ENCODE measurements at regions not wholly inside any gene's neighbourhood (a gene's known extent, or its start where the extent isn't known, plus 50 kb on each side); places are given as distances from the start of the nearest gene placed in this dataset.
"Not testable (repeated sequence)": the region's sequence is repeated elsewhere in the genome, so short reads cannot be mapped to it uniquely, and the experiment has no call there.

DNA sequence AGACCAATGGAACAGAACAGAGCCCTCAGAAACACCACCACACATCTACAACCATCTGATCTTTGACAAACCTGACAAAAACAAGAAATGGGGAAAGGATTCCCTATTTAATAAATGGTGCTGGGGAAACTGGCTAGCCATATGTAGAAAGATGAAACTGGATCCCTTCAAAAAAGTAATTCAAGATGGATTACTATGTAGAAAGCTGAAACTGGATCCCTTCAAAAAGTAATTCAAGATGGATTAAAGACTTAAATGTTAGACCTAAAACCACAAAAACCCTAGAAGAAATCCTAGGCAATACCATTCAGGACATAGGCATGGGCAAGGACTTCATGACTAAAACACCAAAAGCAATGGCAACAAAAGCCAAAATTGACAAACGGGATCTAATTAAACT lies 221.6 kb upstream of the EDNRA start:
- DNase-seq, result not testable (repeated sequence)

DNA sequence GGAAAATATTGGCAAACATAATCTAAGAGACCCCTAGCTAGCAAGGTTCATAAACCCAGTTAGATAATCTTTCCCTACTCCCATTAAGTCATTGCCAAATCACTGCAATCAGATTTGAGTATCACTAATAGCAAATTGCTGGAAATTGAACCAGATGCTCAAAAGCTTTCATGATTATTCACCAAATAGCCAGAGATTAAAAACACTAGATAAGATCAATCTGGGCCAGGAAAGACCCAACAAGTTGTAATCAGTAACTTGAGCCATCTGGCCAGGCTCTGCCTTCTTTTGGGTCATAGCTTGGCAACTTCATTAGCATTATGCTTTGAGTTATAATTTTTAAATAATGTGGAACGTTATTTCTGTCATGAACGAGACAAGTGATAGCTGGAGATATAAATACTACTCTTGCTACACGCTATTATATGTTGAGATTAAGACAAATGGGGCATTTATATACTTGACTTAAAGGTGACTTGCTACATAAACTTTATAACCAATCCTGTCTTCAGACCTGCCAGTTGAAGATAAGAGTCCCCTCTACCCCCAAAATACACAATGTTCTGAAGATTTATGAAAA lies 196.6 kb upstream of the EDNRA start:
- DNase-seq, result no peak

DNA sequence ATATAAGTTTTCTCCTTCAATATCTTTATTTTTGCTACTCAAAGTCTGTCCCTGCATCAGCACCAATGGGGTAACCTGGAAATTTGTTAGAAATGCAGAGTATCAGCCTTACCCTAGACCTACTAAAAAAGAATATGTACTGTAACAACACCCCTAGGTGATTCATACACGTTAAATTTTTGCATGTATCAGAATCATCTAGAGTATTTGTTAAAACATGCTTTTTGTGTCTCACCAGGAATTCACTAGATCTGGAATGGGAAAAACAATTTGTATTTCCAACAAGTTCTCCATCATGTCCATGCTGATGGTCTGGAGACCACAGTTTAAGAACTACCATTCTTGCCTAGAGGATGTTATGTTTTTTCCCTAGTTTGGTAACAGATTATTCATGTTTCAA lies 196.0 kb upstream of the EDNRA start:
- DNase-seq, result no peak

DNA sequence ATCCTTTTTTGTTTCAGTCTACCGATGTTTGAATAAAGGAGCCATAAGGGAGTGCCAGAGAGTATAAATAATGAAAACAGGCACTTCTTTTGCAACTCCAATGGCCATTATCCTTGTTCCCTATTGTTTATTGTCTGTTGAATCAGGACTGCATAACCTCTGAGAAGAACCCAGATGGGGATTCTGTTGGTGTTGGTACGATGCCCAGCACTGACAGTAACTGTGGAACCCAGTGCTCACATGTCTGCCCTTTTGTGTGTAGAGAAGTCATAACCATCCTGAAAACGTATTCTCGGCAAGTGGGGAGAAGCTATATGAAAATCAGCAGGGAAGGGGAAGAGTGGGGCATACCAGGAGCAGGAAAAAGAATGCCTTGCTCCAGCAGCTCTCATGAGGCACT lies 195.1 kb upstream of the EDNRA start:
- no peak for DNase-seq

DNA sequence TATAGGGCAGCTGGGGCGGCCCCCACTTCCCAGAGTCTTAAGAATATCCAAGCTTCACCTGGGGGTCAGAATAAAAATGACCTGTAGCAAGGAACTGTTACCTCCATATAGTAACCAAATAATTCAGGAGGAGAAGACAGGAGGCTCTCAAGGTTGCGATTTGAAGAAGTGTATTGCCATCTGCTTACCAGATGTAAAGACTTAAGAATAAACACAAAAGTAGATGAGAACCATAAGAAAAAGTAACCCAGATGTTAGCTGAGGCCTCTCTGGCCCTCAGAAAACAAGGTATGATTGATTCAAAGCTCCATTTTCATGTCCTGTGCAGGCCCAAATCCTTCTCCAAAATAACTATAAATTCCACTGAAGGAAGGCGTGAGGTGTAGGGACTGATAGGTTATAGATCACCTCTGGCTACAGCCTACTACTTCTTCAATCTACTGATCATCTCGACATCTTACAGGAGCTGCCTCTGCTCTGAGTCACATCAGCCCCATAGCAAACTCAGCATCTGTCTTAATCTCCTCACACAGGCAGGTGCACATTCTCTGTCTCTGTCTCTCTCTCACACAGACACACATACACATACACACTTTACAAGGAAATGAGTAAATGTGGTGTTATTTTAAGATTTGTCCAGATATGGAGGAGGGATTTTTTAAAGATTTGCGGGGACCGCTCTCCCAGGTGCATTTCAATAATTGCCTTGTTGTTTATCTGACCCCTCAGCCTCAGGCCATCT lies 193.9 kb upstream of the EDNRA start:
- no peak for DNase-seq

DNA sequence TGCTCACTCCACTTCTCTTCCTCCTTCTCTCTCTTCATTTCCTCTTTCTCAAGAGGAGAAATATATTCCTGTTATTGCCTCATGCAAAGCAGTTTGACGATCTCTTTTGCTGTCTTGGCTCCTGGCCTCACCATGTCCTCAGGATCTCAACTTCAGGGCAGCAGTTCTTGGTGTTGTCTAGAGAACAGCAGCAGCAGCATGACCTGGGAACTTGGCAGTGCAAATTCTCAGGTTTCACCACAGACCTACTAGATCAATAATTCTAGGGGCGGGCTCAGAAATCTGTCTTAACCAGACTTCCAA lies 193.4 kb upstream of the EDNRA start:
- no peak for DNase-seq

DNA sequence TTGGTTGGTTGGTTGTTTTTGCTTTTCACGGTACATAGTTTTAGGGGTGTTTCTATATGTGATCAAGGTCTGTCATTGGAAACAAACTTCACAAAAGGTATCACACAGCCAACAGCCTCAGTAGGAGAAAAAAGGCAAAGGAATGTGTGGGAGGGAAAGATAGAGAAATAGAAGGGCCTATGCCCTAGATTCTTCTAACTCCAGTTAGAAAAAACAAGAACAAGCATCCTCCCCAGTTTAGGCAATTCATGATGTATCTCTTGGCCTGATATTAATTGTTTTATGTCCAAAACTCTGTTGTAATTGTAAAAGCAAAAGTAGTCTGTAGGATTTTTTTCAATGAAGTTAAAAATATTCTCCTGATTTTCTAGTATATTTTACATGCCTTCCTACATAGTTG lies 192.4 kb upstream of the EDNRA start:
- DNase-seq, result no peak

DNA sequence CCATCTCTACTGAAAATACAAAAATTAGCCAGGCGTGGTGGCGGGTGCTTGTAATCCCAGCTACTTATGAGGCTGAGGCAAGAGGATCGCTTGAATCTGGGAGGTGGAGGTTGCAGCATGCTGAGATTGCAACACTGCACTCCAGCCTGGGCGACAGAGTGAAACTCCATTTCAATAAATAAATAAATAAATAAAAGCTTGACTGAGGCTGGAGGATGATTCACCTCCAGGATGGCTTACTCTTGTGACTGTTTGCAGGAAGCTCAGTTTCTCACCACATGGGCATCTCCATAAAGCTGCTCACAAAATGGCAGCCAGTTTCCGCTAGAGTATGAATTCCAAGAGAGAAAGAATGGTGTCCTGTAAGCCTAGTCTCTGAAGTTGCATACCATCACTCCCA lies 191.7 kb upstream of the EDNRA start:
- DNase-seq, result no peak

DNA sequence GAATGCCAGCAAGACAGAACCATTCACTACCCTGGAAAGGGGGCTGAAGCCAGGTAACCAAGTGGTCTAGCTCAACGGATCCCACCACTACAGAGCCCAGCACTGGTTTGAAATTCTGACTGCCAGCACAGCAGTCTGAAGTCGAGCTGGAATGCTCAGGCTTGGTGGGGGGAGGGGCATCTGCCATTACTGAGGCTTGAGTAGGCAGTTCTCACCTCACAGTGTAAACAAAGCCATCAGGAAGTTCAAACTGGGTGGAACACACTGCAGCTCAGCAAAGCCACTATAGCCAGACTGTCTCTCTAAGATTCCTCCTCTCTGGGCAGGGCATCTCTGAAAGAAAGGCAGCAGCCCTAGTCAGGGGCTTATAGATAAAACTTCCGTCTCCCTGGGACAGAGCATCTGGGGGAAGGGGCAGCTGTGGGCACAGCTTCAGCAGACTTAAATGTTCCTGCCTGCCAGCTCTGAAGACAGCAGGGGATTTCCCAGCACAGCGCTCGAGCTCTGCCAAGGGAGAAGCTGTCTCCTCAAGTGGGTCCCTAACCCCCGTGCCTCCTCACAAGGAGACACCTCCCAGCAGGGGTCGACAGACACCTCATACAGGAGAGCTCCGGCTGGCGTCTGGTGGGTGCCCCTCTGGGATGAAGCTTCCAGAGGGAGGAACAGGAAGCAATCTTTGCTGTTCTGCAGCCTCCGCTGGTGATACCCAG lies 188.1 kb upstream of the EDNRA start:
- not testable (repeated sequence) for DNase-seq

DNA sequence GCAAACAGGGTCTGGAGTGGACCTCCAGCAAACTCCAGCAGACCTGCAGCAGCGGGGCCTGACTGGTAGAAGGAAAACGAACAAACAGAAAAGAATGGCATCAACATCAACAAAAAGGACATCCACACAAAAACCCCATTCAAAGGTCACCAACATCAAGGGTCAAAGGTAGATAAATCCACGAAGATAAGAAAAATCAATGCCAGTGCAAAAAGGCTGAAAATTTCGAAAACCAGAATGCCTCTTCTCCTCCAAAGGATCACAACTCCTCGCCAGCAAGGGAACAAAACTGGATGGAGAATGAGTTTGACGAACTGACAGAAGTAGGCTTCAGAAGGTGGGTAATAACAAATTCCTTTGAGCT lies 187.6 kb upstream of the EDNRA start:
- not testable (repeated sequence) for DNase-seq

DNA sequence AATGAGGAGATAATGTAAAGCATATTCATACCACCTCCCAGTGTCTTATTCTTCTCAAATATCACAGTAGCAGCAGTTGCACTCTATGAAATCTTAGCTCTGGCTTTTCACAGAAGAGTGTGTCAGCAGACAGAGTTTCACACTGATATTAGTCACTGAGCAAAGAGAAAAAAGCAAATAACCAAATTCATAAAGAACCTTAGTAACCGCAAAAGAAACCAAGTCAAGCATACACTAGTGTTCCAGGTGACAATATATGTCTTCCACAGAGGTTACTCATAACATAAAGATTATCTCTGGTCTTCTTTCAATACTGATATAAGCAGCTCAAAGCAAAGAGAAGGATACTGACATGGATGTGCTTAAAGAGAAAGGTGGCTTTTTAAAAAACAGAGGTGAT lies 181.7 kb upstream of the EDNRA start:
- DNase-seq, result no peak

DNA sequence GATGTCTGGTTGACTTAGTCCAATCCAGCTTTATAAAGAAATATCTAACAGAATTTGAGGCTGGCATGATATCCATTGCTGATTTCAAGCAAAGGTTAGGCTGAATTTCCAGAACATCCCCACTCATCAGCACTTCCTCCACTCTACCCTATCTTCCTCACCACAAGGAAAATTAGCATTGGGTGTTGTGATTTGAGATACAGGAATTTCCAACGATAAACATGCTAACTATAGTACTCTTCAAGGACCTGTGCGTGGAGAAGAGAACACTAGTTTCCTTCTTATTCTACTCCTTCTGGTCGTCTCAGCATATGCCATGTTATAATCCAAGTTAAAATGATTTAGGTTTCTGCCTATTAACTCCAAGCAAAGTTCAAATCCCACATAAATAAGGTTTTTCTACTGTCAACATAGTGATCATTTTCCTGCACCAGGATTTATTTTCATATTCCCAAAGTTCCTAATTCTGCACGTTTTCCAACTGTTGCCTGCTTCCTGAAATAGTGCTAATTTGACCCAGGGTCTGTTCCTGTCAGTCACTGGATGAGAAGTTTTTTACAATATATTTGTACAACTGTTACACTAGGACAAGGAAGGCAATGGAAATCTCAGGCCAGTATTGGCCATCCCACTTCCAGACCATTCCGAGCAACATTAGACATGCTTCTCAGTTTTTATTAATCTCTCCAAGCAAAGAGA lies 177.6 kb upstream of the EDNRA start:
- DNase-seq, result no peak

DNA sequence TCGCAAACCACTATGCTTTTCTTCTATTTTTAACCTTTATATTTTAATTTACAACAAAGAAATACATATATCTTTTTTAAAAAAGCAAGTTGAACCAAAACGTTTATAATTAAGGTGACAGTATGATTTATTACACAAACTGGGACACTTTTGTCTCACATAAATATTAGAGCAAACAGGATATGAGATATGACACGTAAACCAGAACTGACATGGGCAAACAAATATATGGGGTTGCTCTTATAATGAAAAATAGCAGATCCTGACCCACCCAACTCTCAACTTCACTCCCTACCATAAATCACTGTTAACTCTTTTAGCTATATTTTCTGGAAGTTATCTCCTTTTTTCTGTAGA lies 177.0 kb upstream of the EDNRA start:
- DNase-seq, result no peak

DNA sequence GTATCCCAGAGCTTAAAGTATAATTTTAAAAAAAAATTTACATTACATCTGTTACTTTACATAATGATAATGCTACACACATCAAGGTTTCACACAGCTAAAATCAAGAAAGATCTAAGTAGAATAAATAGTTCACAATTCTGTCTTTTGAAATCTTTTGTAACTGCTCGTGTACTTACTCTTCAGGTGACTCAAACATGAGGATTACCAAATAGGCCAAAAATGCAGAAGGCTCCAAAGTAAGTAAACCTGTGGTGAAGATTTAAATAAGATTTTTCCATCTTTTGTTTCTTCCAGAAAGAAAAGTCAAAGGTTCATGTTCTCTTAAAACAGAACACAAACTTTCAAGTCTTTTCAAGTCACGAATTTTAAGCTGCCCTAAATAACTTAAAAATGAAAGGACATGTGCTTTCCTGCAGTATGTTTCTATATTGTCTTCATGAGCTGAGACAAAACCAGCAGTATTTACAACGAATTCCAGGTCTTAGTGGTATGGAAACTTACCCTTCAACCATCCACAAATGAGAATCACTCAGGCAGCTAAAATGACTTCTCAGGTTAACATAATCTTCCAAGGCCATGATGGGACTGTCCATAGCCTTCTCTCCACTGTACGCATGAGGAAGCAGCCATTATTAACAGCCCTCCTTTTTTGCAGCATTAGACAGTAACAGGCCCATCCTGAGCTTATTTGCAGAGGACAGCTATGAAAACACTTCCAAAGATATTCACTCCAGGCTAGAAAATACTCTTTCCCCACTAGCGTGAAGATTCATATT lies 172.8 kb upstream of the EDNRA start:
- DNase-seq, result no peak

DNA sequence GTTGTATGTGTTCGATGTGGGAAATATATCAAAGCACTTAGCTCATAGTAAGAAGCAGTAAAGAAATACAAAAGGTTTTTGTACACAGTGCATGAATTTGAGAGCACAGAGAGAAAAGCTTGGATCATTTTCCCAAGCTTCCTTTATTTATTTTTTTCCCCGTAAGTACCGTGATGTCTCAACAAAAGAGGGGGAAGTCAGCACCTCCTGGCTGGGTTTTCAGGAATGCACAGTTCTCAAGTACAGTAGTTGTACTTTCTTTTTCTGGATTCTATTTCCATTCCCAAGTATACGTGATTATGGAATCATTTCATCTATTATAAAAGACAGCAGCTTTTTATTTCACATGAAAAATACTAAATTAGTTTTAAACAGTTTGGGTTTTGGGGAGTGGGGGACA lies 171.5 kb upstream of the EDNRA start:
- no peak for DNase-seq

DNA sequence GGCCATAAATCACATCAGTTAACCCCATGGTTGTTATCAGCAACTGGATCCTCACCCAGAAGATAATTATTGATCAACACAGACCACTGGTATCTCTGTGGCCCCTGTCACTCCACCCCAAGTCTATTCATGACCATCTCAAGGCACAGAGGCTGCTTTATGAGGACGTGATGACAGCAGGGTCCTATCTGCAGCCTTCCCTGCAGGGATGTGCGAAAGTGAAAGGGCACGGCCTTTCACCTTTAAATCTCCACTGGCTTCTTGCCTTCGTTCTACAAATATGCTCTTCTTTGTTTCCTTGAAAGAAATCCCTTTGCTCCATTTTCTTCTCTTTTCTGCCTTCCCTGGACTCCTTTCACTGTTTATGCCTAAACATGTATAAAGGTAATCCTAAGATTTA lies 170.6 kb upstream of the EDNRA start:
- no peak for DNase-seq

DNA sequence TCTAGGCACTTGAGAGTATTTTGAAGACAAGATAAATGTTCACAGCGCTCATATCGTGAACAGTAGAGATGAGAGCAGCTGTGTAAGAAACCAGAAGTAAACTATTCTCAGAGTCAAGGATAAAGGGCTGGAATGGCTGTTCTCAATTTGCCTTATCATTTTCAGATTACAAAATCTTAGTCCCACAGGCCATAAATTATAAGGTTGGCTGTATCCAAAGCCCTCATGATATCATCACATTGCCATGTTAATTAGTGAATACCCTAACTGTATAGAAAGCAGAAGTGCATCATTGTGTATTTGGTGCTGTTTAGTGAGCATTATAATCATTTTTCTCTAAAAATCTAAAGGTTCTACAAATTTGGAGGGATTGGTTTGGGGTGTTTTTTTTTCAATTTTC lies 168.9 kb upstream of the EDNRA start:
- no peak for DNase-seq

DNA sequence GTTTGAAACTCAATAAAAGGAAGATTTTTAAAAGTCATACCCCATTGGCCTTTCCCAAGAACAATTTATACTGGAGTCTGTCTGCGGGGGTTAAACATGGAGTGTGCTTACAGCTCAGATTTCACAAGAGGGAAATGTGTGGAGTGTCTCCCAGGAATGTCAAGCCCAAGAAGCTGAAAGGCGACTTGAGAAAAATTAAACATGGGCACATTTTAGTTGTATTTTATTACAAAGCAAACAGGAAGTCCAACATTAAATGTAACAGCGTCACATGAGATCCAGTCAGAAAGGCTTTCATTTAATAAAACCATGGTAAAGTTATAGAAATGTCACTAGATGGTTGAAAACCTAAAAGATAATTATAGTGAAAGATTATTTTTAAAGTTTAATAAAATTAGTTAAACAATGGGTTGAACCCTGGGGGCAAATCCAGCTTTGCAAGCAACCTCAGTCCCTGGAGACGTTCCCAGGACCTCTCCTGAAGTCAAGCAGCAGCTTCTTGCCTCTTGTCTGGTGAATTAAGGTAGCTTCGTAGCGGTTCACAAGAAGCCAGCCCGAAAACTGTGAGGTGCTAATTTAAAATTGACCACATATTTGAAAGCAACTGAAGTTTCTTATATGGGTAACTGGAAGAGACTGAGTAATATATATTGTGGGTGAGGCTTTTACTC lies 168.4 kb upstream of the EDNRA start:
- DNase-seq, result peak; percentile 63

DNA sequence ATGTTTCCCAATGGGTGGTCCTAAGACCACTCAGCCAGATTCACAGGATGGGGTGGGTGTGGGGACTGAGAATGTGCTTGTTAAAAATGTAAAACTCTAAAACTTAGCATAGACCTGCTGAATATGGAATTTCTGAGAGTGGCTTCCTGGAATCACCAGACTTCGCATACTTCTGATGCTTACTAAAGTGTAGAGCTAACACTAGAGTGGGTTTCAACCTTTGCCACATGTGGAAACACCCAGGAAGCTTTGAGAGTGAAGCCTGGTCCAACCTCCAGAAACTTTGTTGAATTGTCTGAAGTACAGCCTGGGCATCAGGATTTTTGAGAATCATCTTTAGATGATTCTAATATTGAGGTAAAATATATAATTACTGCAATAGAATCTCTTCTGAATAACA lies 167.8 kb upstream of the EDNRA start:
- DNase-seq, result no peak

DNA sequence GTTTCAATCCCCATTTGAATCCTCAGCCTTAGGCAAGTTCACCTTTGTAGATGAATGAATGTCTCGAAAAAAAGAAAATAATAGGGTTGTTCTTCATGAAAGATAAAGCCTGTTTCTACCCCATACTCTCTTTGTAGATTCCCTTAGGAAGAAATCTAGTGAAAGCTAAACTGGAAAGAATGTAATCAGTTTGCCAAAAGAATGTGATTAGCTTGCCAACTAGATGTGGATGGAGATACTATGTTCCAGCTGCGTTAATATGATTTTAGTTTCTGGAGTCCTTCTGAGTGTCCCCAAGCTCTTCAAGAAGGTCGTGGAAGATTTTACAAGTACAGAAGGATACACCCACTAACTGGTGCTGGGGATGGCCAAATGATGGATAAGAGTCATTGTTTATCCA lies 162.3 kb upstream of the EDNRA start:
- DNase-seq, result peak; percentile 56

DNA sequence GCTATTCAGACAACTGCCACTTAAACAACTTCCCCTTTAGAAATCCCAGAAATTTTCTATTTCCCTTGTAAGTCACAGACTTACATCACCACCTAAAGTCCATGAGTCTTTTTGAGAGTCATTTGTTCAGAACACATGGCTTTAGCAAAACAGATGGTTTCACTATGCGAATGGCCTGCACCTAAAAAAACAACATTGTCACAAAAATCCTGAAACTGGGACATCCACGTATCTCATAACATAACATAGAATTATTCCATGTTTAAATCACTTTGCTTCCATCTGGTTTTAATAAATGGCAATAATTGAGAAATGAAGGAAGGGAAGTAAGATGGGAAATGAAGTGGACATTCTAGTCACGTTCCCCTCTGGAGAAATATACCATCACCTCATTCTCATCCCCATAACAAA lies 155.3 kb upstream of the EDNRA start:
- DNase-seq, result peak; percentile 47

DNA sequence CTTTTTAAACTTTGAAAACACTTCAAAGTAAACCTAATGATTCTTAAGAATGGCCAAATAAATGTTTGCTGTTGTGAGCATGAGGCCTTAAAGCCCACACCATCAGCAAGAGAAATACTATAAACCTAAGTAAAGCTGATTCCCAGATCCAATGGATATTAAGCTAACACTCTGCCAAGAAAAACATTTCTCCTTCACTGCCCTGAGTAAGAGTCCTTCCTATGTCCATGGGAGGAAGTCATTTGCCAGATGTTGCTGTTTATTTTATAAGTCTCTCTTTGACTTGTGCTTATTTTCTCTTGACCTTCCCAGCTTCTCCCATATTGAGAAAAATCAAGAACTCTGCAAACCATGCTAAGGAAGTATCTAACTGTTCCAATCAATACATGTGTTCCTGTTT lies 154.3 kb upstream of the EDNRA start:
- no peak for DNase-seq

DNA sequence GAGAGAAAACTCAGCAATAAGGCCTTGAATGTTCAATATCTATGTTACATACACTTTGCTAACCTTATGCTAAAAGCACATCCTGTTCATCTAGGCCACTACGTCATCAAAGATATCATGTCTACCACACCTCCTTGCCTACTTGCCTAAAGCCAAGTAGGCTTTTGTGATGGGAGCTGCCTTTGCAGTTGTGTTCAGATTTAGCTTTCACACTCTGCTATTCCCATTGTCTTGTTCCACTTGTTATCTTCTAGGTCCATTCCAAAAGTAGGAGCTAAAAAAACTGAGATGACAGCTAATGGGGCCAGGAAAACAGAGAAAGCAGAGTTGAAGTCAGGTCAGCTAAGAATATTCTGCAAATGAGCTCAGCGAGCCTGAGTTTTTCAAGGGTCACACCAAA lies 153.6 kb upstream of the EDNRA start:
- no peak for DNase-seq
